ENCODE measurements at regions not wholly inside any gene's neighbourhood (a gene's known extent, or its start where the extent isn't known, plus 50 kb on each side); places are given as distances from the start of the nearest gene placed in this dataset.

DNA sequence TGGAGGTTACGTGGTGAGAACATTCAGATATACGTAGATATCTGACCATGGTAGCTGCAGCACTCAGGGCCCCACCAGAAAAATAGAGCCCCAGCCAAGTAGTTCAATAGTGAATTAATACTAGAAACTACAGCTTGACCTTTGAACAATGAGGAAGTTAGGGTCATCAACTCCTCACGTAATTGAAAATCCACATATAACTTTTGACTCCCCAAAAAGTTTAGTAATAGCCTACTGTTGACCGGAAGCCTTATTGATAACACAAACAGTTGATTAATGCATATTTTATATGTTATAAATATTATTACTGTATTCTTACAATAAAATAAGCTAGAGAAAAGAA lies 117.9 kb downstream of the SNX5 start:
- TF ChIP-seq ESRRG (CRISPR knock-in tag; IDR thresholded peaks at IDR 0.05) (no peak), ZFP3 (CRISPR knock-in tag; IDR thresholded peaks at IDR 0.05) (no peak), TOX (CRISPR knock-in tag; IDR thresholded peaks at IDR 0.05; ENCODE audit: borderline replicate concordance) (no peak), OSR1 (CRISPR knock-in tag; IDR thresholded peaks at IDR 0.05) (no peak), ZFP30 (CRISPR knock-in tag; IDR thresholded peaks at IDR 0.05) (no peak), PPARA (CRISPR knock-in tag; IDR thresholded peaks at IDR 0.05; ENCODE audit: borderline replicate concordance) (no peak), RARB (CRISPR knock-in tag; IDR thresholded peaks at IDR 0.05) (no peak)
- TF ChIP-seq, protein P1, sequence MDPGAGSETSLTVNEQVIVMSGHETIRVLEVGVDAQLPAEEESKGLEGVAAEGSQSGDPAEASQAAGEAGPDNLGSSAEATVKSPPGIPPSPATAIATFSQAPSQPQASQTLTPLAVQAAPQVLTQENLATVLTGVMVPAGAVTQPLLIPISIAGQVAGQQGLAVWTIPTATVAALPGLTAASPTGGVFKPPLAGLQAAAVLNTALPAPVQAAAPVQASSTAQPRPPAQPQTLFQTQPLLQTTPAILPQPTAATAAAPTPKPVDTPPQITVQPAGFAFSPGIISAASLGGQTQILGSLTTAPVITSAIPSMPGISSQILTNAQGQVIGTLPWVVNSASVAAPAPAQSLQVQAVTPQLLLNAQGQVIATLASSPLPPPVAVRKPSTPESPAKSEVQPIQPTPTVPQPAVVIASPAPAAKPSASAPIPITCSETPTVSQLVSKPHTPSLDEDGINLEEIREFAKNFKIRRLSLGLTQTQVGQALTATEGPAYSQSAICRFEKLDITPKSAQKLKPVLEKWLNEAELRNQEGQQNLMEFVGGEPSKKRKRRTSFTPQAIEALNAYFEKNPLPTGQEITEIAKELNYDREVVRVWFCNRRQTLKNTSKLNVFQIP (CRISPR knock-in tag; IDR thresholded peaks at IDR 0.05; ENCODE audit: borderline replicate concordance, low read depth) = no peak
- TF ChIP-seq, protein P2, sequence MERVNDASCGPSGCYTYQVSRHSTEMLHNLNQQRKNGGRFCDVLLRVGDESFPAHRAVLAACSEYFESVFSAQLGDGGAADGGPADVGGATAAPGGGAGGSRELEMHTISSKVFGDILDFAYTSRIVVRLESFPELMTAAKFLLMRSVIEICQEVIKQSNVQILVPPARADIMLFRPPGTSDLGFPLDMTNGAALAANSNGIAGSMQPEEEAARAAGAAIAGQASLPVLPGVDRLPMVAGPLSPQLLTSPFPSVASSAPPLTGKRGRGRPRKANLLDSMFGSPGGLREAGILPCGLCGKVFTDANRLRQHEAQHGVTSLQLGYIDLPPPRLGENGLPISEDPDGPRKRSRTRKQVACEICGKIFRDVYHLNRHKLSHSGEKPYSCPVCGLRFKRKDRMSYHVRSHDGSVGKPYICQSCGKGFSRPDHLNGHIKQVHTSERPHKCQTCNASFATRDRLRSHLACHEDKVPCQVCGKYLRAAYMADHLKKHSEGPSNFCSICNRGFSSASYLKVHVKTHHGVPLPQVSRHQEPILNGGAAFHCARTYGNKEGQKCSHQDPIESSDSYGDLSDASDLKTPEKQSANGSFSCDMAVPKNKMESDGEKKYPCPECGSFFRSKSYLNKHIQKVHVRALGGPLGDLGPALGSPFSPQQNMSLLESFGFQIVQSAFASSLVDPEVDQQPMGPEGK (CRISPR knock-in tag; IDR thresholded peaks at IDR 0.05; ENCODE audit: borderline replicate concordance) = no peak

Data from SK-N-SH treated with all-trans-retinoic acid at 6 μM for 48 hours (cell line).